SW 1271 (cell line): ENCODE measurements at regions not wholly inside any gene's neighbourhood (a gene's known extent, or its start where the extent isn't known, plus 50 kb on each side); places are given as distances from the start of the nearest gene placed in this dataset.

Experiments
- DNase-seq, 2 experiments: peaks; one replicate each; lab custom pipeline; 2025; lab: John Stamatoyannopoulos, UW

DNA sequence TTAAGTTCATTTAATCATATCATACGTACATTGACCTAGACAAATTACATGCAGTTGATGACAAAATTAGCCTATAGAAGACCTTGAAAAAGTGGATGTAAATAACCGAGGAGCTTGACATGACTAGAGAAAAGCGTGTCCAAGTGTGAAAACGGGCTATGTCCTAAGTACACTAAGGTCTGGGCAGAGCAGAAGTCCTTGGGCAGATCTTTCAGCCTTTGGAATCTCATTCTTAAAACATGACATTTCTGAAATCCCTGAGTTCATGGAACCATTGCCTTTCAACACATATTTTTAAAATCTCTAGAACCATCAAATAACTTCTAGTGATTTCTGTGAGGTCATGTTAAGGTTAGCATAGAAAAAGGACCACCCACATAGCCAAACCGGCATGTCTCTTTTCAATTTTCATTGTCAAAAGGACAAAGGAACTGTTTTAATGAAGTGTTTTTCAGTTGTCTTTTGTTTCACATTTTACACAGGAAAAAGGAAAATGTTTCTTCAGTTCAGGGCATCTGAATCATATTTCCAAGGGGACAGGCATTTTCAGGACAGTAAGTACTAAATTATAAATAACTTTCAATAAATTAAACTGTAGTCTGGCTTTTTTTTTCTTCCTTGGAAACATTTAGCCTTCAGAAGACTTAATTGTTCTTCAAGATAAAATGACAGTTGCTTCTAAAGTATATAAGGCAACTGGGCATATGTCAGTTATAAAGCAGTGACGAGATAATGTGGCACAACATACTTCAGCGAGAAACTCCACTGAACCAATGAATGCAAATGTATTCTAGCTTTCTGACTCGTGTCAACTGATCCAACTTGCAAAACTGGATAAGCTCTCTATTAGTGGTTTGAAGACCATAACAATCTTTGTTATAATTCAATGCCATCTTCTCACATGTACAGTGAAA lies 416.8 kb downstream of the NFIB start:
- no peak for DNase-seq

- DNase-seq: no peak
Observed at GRCh38 chr9:13896047-13896446, 417.9 kb downstream of the NFIB start.

- no peak for DNase-seq
Observed at GRCh38 chr9:13885258-13885657, 428.7 kb downstream of the NFIB start.

DNA sequence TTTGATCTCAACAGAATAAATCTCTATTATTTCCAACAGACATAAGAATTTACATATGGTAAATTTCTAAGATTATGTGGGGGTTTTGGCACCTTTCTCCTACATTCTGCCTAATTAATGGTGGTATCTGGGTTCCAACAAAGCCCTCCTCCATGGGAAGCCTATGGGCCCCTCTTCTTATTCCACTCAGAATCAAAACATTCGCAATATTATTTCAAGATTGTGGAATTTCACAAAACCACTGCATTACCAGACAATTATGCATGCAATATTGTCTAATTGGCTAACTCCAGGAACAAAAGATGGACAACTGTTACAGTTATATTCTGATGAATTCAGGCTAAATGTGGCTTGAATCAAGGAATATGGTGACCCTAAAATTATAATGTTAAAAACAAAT lies 434.0 kb downstream of the NFIB start:
- no peak for DNase-seq

DNA sequence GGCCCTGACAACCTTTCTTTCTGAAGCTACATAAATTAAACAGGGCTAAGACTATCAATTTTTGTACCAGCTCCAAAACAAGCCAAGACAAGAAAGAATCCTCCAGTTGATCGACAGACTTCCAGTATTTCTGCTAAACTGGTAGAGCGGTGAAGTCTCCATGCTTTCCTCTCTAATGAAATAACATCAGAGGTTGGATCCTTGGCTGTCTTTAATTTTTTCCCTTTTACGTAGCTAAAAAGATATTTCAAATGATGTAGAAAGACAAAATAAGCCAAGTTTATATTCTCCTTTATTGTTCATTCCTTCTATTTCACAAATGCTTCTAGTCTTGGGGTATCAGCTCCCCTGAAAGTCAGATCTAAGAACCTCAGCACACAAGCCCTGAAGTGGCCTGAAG lies 434.9 kb downstream of the NFIB start:
- no peak for DNase-seq

DNA sequence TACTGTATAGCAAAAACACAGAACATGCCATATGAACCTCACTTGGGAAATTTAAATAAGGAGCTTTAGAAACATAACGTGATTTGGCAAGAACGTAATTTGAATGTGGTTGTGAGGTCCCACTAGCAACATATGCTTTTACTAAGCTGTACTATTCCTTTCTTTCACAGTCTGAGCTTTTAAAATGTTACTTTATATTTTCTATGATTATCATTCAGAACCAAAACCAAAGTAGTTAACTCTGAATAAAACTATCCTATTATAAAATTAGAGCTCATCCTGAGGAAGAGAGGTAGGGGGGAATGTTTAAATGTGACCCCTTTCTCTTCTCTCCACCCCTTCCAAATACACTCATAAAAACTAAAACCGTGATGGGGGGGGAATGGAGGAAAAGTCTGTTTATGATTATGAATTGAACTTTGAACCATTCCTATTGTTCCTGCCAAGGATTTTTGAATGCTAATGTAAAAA lies 435.7 kb downstream of the NFIB start:
- no peak for DNase-seq

- no peak for DNase-seq
Observed at GRCh38 chr9:13876741-13877140, 437.2 kb downstream of the NFIB start.

DNA sequence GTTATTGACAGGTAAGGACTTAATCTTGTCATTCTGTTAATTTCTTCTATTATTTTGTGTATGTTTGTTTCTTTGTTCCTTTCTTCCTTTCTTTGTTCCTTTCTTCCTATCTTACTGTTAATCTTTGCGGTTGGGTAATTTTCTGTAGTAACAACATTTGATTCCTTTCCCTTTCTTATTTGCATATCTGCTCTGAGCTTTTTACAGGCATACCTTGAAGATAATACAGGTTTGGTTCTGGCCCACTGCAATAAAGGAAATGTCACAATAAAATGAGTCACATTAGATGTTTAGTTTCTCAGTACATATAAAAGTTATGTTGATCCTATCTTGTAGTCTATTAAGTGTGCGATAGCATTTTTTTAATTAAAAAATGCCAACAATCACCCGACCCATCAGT lies 440.7 kb downstream of the NFIB start:
- no peak for DNase-seq

GRCh38 chr9:13868336-13868735 lies 445.6 kb downstream of the NFIB start:
- no peak for DNase-seq

- no peak for DNase-seq
Observed at GRCh38 chr9:13865869-13866268, 448.1 kb downstream of the NFIB start.

GRCh38 chr9:13863112-13863511 lies 450.8 kb downstream of the NFIB start:
- no peak for DNase-seq

GRCh38 chr9:13862654-13863053 lies 451.3 kb downstream of the NFIB start:
- no peak for DNase-seq

DNA sequence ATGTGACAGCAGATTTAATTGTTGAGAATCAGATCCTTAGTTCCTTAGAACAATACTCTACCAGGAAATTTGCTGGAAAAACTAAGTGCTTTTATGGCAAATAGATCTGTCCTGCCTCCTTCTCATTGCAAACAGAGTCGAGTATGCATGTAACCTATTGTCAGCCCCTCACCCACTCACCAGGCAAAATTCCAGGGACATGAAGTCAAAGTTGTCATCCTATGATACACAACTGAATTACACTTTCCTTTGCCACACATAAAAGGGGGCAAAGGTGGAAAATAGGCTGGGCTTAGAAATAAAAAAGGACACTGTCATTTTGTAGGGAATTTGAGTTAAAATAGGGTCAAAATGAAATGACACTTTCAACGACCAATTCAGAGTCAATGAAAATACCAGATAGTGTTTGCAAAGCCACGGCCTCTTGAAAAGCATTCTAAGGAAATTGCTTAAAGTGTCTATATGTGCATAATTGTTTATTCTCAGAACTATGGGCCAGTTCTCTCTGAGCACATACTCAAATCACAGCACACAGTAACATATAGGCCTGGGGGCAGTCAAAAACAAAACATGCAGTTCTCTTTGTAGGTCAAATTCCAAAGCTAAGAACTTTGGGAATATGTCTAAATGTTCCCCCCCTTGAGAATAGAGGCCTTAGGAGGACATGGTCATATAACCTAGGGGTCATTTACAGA lies 452.8 kb downstream of the NFIB start:
- no peak for DNase-seq

DNA sequence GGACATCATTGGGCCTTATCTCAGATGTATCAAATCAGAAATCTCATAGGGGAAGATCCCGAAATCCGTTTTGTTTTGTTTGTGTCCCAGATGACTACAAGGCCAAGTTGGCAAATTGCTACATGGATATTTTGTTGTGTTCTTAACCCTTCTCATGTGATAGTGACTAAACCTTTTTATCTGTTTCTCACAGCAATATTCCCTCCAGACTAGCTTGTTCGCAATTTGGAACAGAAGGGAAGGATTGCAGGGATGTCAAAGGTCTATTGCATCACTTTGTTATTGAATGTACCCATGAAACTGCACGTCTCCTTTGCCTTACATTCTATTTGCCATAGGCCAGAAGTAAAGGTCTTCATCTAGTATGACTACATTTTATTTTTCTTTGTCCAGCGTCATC lies 453.9 kb downstream of the NFIB start:
- no peak for DNase-seq

- no peak for DNase-seq
Observed at GRCh38 chr9:13857521-13857920, 456.4 kb downstream of the NFIB start.

DNA sequence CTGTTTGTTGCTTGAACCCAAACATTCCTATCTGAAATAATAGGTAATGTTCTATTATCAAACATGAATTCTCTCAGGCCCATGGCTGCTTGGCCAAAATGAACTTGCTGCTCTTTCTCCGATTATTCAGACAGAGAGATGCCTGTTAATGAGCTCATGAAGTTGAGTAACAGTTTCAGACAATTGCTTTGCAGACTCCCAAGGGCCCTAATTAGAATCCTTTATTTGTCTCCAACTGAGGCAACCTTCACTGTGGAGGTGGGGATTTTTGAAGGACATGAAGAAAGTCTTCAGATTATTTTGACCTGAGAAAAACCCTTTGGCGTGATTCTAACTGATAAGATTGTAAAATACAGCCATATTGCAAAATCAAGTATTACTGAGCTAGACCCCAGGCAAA lies 466.7 kb downstream of the NFIB start:
- no peak for DNase-seq

- no peak for DNase-seq
Observed at GRCh38 chr9:13845460-13845859, 468.5 kb downstream of the NFIB start.

GRCh38 chr9:13841746-13842462 lies 472.0 kb downstream of the NFIB start:
- no peak for DNase-seq

DNA sequence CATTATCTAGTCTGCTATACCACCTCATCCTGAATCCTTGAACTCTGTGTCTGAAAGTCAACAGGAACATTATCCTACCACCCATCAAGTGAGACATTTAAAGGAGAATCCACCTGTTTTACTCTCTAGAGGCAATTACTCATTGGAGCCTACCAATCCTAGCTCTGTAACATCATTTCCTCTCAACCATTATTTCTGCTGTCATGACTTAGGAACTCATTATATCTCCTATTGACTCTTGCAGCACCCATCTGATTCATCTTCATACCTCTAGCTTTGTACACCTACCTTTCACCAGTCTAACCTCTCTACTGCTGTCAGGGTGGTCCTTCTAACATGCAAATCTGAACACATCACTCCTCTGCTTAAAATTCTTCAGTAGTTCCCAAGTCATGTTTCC lies 481.5 kb downstream of the NFIB start:
- no peak for DNase-seq

DNA sequence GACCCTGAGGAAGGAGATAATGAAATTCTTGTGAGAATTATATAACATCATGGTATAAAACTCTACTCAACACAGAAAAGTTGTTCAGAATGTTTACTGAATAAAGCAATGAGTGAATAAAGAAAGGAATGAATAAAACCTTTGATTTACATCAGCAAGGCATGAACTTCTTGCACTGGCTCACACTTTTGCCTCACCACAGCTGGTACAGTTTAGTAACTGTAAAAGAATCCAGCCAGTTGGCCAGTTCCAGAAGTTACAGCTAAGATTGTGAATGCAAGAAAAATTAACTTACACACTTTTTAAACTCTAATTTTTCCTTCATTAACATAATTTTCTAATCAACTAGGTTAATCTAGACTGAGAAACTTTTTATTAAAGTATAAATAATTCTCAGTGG lies 490.9 kb downstream of the NFIB start:
- DNase-seq: no peak

DNA sequence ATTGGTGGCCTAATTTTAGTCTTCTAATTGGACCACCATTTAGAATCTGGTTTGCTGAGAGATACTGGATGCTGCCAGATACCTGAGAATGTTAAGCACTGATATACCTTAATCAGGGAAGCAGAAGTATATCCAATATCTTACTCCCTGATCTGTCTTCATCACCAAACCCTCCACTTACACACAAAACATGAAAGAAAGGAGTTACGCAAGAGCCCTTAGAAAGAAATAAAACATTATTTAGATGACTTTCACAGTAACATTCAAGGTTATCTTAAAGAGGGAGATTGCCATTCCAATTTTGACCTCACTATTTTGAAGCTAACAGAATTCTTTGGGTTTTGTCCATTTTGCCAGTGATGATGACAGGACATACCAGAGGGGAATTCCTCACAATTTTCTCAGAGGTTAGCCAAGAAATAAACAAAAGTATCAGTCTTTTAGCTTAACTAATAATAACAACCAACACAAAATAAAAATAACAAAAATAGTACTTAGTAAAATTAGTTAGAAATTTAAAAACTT lies 496.1 kb downstream of the NFIB start:
- DNase-seq: no peak

GRCh38 chr9:13816837-13817236 lies 497.1 kb downstream of the NFIB start:
- no peak for DNase-seq
